ENCODE measurements at regions not wholly inside any gene's neighbourhood (a gene's known extent, or its start where the extent isn't known, plus 50 kb on each side); places are given as distances from the start of the nearest gene placed in this dataset.

- WGBS: 72% methylated on average over 8 of the region's 8 CpGs
- TF ChIP-seq FOXA2 (IDR thresholded peaks at IDR 0.05) (no peak), RAD21 (IDR thresholded peaks at IDR 0.05) (no peak), JUND (IDR thresholded peaks at IDR 0.05) (no peak), RXRA (IDR thresholded peaks at IDR 0.05) (no peak), GABPA (IDR thresholded peaks at IDR 0.05 in 1 of 2, conservative IDR thresholded peaks at IDR 0.05 in 1 of 2) (no peak), TAF1 (conservative IDR thresholded peaks at IDR 0.05) (no peak), REST (IDR thresholded peaks at IDR 0.05) (no peak), EGR1 (IDR thresholded peaks at IDR 0.05; ENCODE audit: low read depth in 2 of 2) (no peak), YY1 (IDR thresholded peaks at IDR 0.05) (no peak), HNF4G (IDR thresholded peaks at IDR 0.05) (no peak), NR2F2 (IDR thresholded peaks at IDR 0.05) (no peak)
- TF ChIP-seq, protein P1, sequence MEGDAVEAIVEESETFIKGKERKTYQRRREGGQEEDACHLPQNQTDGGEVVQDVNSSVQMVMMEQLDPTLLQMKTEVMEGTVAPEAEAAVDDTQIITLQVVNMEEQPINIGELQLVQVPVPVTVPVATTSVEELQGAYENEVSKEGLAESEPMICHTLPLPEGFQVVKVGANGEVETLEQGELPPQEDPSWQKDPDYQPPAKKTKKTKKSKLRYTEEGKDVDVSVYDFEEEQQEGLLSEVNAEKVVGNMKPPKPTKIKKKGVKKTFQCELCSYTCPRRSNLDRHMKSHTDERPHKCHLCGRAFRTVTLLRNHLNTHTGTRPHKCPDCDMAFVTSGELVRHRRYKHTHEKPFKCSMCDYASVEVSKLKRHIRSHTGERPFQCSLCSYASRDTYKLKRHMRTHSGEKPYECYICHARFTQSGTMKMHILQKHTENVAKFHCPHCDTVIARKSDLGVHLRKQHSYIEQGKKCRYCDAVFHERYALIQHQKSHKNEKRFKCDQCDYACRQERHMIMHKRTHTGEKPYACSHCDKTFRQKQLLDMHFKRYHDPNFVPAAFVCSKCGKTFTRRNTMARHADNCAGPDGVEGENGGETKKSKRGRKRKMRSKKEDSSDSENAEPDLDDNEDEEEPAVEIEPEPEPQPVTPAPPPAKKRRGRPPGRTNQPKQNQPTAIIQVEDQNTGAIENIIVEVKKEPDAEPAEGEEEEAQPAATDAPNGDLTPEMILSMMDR (IDR thresholded peaks at IDR 0.05; ENCODE audit: low read depth, low read length, missing input control): no peak
- TF ChIP-seq, protein P2, sequence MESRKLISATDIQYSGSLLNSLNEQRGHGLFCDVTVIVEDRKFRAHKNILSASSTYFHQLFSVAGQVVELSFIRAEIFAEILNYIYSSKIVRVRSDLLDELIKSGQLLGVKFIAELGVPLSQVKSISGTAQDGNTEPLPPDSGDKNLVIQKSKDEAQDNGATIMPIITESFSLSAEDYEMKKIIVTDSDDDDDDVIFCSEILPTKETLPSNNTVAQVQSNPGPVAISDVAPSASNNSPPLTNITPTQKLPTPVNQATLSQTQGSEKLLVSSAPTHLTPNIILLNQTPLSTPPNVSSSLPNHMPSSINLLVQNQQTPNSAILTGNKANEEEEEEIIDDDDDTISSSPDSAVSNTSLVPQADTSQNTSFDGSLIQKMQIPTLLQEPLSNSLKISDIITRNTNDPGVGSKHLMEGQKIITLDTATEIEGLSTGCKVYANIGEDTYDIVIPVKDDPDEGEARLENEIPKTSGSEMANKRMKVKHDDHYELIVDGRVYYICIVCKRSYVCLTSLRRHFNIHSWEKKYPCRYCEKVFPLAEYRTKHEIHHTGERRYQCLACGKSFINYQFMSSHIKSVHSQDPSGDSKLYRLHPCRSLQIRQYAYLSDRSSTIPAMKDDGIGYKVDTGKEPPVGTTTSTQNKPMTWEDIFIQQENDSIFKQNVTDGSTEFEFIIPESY (IDR thresholded peaks at IDR 0.05): no peak
- TF ChIP-seq, protein P3, sequence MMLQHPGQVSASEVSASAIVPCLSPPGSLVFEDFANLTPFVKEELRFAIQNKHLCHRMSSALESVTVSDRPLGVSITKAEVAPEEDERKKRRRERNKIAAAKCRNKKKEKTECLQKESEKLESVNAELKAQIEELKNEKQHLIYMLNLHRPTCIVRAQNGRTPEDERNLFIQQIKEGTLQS (IDR thresholded peaks at IDR 0.05): no peak
- Histone ChIP-seq H3K36me3 (ENCODE audit: control insufficient read depth in 4 of 4, insufficient read depth in 3 of 4, low read depth in 1 of 4, low read length in 3 of 4) (no peaks in the 10 kb centered on the region), H3K27ac (ENCODE audit: low read depth in 1 of 2, low read length in 2 of 2) (no peak overlapping the region), H3K27me3 (ENCODE audit: control insufficient read depth in 4 of 4, insufficient read depth in 4 of 4, low read length in 3 of 4) (peaks cover 0 to 3% (median 0%) of the 10 kb centered on the region in 4 donors), H3K9me3 (ENCODE audit: control insufficient read depth in 4 of 4, low read length in 3 of 4) (no peaks in the 10 kb centered on the region), H3K9ac (ENCODE audit: low read depth in 1 of 2, low read length in 2 of 2) (no peak overlapping the region), H3K4me1 (ENCODE audit: control insufficient read depth in 4 of 4, insufficient read depth in 4 of 4, low read length in 3 of 4) (peaks cover 0 to 7% (median 4%) of the 10 kb centered on the region in 4 donors), H3K4me3 (ENCODE audit: low read depth in 1 of 3, low read length in 3 of 3) (no peak overlapping the region)
- peak; percentile 14 for DNase-seq (ENCODE audit: low spot score)
Observed at GRCh38 chr1:29444081-29444715, 207.9 kb downstream of the PTPRU start.
